Motor neuron (in vitro differentiated cells): ENCODE measurements at regions not wholly inside any gene's neighbourhood (a gene's known extent, or its start where the extent isn't known, plus 50 kb on each side); places are given as distances from the start of the nearest gene placed in this dataset.

Source experiments
- ATAC-seq, 8 experiments: fragments of 200-7000 bp; cut with Tn5 transposase; replicated peaks in 6 of 8; 2 replicates each; pipeline ENCODE4 v1.8.0; 2021; ENCODE audit warnings: mild to moderate bottlenecking in 8 of 8, moderate library complexity in 8 of 8
- H3K27ac ChIP-seq, 2 donors: fragments of 250-450 bp; sonication (Bioruptor Pico); 2 replicates each; pipeline ENCODE4 v1.9.0; 2021; ENCODE audit warnings: antibody characterized with exemption in 2 of 2, mild to moderate bottlenecking in 2 of 2, moderate library complexity in 1 of 2
- H3K4me1 ChIP-seq, 2 donors: fragments of 250-450 bp; sonication (Bioruptor Pico); replicated peaks in 1 of 2; 2 replicates each; pipeline ENCODE4 v1.6.1; 2021; ENCODE audit warnings: antibody characterized with exemption in 2 of 2, mild to moderate bottlenecking in 2 of 2, moderate library complexity in 1 of 2
- H3K4me3 ChIP-seq, 5 donors: fragments of 250-450 bp; sonication (Bioruptor Pico); 2 replicates each; pipeline ENCODE4 v1.9.0; 2021; ENCODE audit warnings: antibody characterized with exemption in 5 of 5, mild to moderate bottlenecking in 5 of 5, moderate library complexity in 4 of 5
- WGBS, 10 experiments: fragments of 450-650 bp; shearing (Covaris generic); methylation state at CpG; one replicate each; pipeline ENCODE4 v1.0.0; 2022; 5-methylcytosine and 5-hydroxymethylcytosine counted together
- in situ Hi-C, 9 experiments: fragments of 400-800 bp; cut with MboI; loops; one replicate each; pipeline ENCODE4 v1.15.0; 2021; ENCODE audit warnings: low sequenced_read_pairs in 9 of 9, low pct_unique_long_range_greater_than_20kb in 2 of 9; ENCODE audit not compliant: unreplicated experiment in 9 of 9

- Histone ChIP-seq H3K27ac (no peak overlapping the region), H3K4me1 (peaks cover 0 to 4% of the 10 kb centered on the region in 2 donors), H3K4me3 (no peak overlapping the region)
- ATAC-seq: peak in 1 of 8 experiments; percentile 21
- WGBS, 10 experiments: 21 to 100% (median 80%) methylated on average over 1 to 3 of the region's 3 CpGs; no CpG with 5 or more reads in 4 of the 10 experiments
- in situ Hi-C loops: no loop called here
Observed at GRCh38 chr5:6910950-6911349, 197.7 kb downstream of the TENT4A start.

GRCh38 chr5:6914347-6914746 is 201.1 kb downstream of the TENT4A start:
- ATAC-seq: peak in 2 of 8 experiments; percentile 76 to 81
- Histone ChIP-seq H3K4me3 (no peak overlapping the region), H3K4me1 (no peaks in the 10 kb centered on the region), H3K27ac (no peak overlapping the region)
- in situ Hi-C loops: no loop called here
- WGBS, 10 experiments: 6 to 100% (median 95%) methylated on average over 1 to 2 of the region's 2 CpGs; no CpG with 5 or more reads in 3 of the 10 experiments

GRCh38 chr5:6915574-6915973 is 202.3 kb downstream of the TENT4A start:
- Histone ChIP-seq H3K4me3 (no peak overlapping the region), H3K4me1 (no peaks in the 10 kb centered on the region), H3K27ac (no peak overlapping the region)
- in situ Hi-C loops: no loop called here
- ATAC-seq: no peak
- WGBS, 10 experiments: 51 to 100% (median 89%) methylated on average over 1 to 3 of the region's 3 CpGs; no CpG with 5 or more reads in 3 of the 10 experiments

GRCh38 chr5:6918255-6918654 is 205.0 kb downstream of the TENT4A start:
- in situ Hi-C loops: no loop called here
- Histone ChIP-seq H3K27ac (no peak overlapping the region), H3K4me3 (no peak overlapping the region), H3K4me1 (no peaks in the 10 kb centered on the region)
- WGBS, 10 experiments: 1 to 92% (median 86%) methylated on average over 2 to 5 of the region's 5 CpGs; no CpG with 5 or more reads in 2 of the 10 experiments
- ATAC-seq: peak in 3 of 8 experiments; percentile 19 to 79 (median 69)

GRCh38 chr5:6920628-6921256 is 207.5 kb downstream of the TENT4A start:
- WGBS, 10 experiments: 21 to 100% (median 80%) methylated on average over 1 to 6 of the region's 6 CpGs; no CpG with 5 or more reads in 1 of the 10 experiments
- in situ Hi-C loops: no loop called here
- H3K4me3 ChIP-seq: no peak overlapping the region
- ATAC-seq: peak in 1 of 8 experiments; percentile 47
- peaks cover 0 to 8% of the 10 kb centered on the region in 2 donors for H3K4me1 ChIP-seq
- no peak overlapping the region for H3K27ac ChIP-seq

- WGBS, 10 experiments: 0 to 100% (median 86%) methylated on average over 1 of the region's 1 CpG; no CpG with 5 or more reads in 7 of the 10 experiments
- Histone ChIP-seq H3K4me3 (no peak overlapping the region), H3K27ac (no peak overlapping the region), H3K4me1 (peaks cover 0 to 12% of the 10 kb centered on the region in 2 donors)
- in situ Hi-C loops: no loop called here
- peak in 2 of 8 experiments; percentile 27 to 98 for ATAC-seq
Observed at GRCh38 chr5:6926491-6927038, 213.3 kb downstream of the TENT4A start.

- Histone ChIP-seq H3K4me3 (no peak overlapping the region), H3K27ac (no peak overlapping the region), H3K4me1 (peaks cover 8 to 14% of the 10 kb centered on the region in 2 donors)
- WGBS, 10 experiments: 0 to 90% (median 65%) methylated on average over 1 of the region's 1 CpG; no CpG with 5 or more reads in 2 of the 10 experiments
- no peak for ATAC-seq
- in situ Hi-C loops: no loop called here
Observed at GRCh38 chr5:6936031-6936430, 222.8 kb downstream of the TENT4A start.

GRCh38 chr5:6937677-6938076 is 224.4 kb downstream of the TENT4A start:
- no peak overlapping the region for H3K27ac ChIP-seq
- in situ Hi-C loops: no loop called here

GRCh38 chr5:6941631-6942030 is 228.4 kb downstream of the TENT4A start:
- ATAC-seq: peak in 1 of 8 experiments; percentile 4
- in situ Hi-C loops: no loop called here
- H3K4me3 ChIP-seq: no peak overlapping the region
- peaks cover 26 to 31% of the 10 kb centered on the region in 2 donors for H3K4me1 ChIP-seq
- WGBS, 10 experiments: 0 to 100% (median 55%) methylated on average over 1 to 3 of the region's 3 CpGs; no CpG with 5 or more reads in 2 of the 10 experiments
- H3K27ac ChIP-seq: no peak overlapping the region

More at GRCh38 chr5:6937677-6938076, 224.4 kb downstream of the TENT4A start:
- 7 to 100% (median 87%) methylated on average over 2 to 3 of the region's 3 CpGs; no CpG with 5 or more reads in 5 of the 10 experiments for WGBS, 10 experiments
- Histone ChIP-seq H3K4me1 (peaks cover 11 to 14% of the 10 kb centered on the region in 2 donors), H3K4me3 (no peak overlapping the region)
- peak in 5 of 8 experiments; percentile 26 to 72 (median 37) for ATAC-seq

- peak in 5 of 8 experiments; percentile 91 to 96 (median 92) for ATAC-seq
- Histone ChIP-seq H3K4me3 (no peak overlapping the region), H3K27ac (peak overlapping the region; percentile 32 to 68), H3K4me1 (peaks cover 18 to 26% of the 10 kb centered on the region in 2 donors)
- 45 to 67% (median 60%) methylated on average over 1 to 10 of the region's 11 CpGs for WGBS, 10 experiments
- in situ Hi-C loops: no loop called here
Observed at GRCh38 chr5:6943197-6944112, 230.2 kb downstream of the TENT4A start.

GRCh38 chr5:6948562-6948961 is 235.3 kb downstream of the TENT4A start:
- Histone ChIP-seq H3K4me3 (no peak overlapping the region), H3K4me1 (peaks cover 20 to 21% of the 10 kb centered on the region in 2 donors), H3K27ac (no peak overlapping the region)
- ATAC-seq: peak in 3 of 8 experiments; percentile 14 to 35 (median 18)
- in situ Hi-C loops: no loop called here
- 0 to 100% (median 52%) methylated on average over 1 to 2 of the region's 2 CpGs for WGBS, 10 experiments

GRCh38 chr5:6949230-6949629 is 236.0 kb downstream of the TENT4A start:
- Histone ChIP-seq H3K27ac (no peak overlapping the region), H3K4me3 (no peak overlapping the region), H3K4me1 (peaks cover 13 to 15% of the 10 kb centered on the region in 2 donors)
- ATAC-seq: no peak
- in situ Hi-C loops: no loop called here
- 0 to 100% (median 86%) methylated on average over 1 to 2 of the region's 3 CpGs; no CpG with 5 or more reads in 3 of the 10 experiments for WGBS, 10 experiments
